Glutamatergic neuron (in vitro differentiated cells): ENCODE measurements at regions not wholly inside any gene's neighbourhood (a gene's known extent, or its start where the extent isn't known, plus 50 kb on each side); places are given as distances from the start of the nearest gene placed in this dataset.

Experiments
- DNase-seq: peaks from one replicate; pipeline ENCODE4 v3.0.0; 2022
- H3K27ac Mint-ChIP-seq: one replicate; pipeline ENCODE4 v1.8.0; 2020; ENCODE audit warnings: mild to moderate bottlenecking, mixed read lengths, inconsistent platforms; ENCODE audit not compliant: unreplicated experiment
- H3K27me3 Mint-ChIP-seq: one replicate; pipeline ENCODE4 v1.8.0; 2020; ENCODE audit warnings: mild to moderate bottlenecking, moderate library complexity, mixed read lengths, inconsistent platforms; ENCODE audit not compliant: unreplicated experiment
- H3K36me3 Mint-ChIP-seq: one replicate; pipeline ENCODE4 v1.8.0; 2020; ENCODE audit warnings: mild to moderate bottlenecking, mixed read lengths, inconsistent platforms; ENCODE audit not compliant: unreplicated experiment
- H3K4me1 Mint-ChIP-seq: one replicate; pipeline ENCODE4 v1.8.0; 2020; ENCODE audit warnings: mild to moderate bottlenecking, low read depth, mixed read lengths, inconsistent platforms; ENCODE audit not compliant: unreplicated experiment
- H3K4me3 Mint-ChIP-seq: one replicate; pipeline ENCODE4 v1.8.0; 2020; ENCODE audit warnings: mild to moderate bottlenecking, mixed read lengths, inconsistent platforms; ENCODE audit not compliant: unreplicated experiment
- H3K9me3 Mint-ChIP-seq: one replicate; pipeline ENCODE4 v1.8.0; 2020; ENCODE audit warnings: mild to moderate bottlenecking, moderate library complexity, mixed read lengths, inconsistent platforms; ENCODE audit not compliant: unreplicated experiment
- TF ChIP-seq, protein P1 (sequence below): fragments of 200-600 bp; sonication (generic); IDR thresholded peaks from one replicate; pipeline ENCODE4 v1.5.0; 2021; ENCODE audit not compliant: partially characterized antibody, unreplicated experiment

- Mint-ChIP-seq H3K27me3 (no peaks in the 10 kb centered on the region), H3K36me3 (peaks cover 11% of the 10 kb centered on the region), H3K9me3 (peaks cover 5% of the 10 kb centered on the region), H3K4me1 (no peaks in the 10 kb centered on the region), H3K27ac (no peak overlapping the region), H3K4me3 (no peak overlapping the region)
- TF ChIP-seq, protein P1, sequence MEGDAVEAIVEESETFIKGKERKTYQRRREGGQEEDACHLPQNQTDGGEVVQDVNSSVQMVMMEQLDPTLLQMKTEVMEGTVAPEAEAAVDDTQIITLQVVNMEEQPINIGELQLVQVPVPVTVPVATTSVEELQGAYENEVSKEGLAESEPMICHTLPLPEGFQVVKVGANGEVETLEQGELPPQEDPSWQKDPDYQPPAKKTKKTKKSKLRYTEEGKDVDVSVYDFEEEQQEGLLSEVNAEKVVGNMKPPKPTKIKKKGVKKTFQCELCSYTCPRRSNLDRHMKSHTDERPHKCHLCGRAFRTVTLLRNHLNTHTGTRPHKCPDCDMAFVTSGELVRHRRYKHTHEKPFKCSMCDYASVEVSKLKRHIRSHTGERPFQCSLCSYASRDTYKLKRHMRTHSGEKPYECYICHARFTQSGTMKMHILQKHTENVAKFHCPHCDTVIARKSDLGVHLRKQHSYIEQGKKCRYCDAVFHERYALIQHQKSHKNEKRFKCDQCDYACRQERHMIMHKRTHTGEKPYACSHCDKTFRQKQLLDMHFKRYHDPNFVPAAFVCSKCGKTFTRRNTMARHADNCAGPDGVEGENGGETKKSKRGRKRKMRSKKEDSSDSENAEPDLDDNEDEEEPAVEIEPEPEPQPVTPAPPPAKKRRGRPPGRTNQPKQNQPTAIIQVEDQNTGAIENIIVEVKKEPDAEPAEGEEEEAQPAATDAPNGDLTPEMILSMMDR, result no peak
- no peak for DNase-seq
Measured at GRCh38 chr4:111562826-111563225, 582.4 kb upstream of the FAM241A start.

DNA sequence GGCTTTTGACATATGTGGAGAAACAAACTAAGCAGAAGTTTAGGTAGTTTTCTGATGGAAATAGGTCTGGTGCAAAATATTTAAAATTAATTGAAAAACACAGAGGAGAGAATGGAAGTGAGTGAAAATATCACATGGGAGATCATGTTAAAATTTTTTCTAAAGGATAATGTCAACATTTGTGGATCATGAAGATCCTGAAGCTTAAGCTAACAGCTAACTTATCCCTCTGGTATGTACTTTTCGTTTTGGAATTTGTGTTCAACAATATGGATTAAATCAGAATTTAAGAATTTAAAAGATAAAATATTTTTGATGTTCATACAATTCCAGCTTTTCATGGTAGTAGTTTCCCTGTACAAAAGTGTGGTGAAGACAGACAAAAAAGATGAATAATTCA lies 572.8 kb upstream of the FAM241A start:
- Mint-ChIP-seq H3K36me3 (no peaks in the 10 kb centered on the region), H3K4me3 (no peak overlapping the region)

DNA sequence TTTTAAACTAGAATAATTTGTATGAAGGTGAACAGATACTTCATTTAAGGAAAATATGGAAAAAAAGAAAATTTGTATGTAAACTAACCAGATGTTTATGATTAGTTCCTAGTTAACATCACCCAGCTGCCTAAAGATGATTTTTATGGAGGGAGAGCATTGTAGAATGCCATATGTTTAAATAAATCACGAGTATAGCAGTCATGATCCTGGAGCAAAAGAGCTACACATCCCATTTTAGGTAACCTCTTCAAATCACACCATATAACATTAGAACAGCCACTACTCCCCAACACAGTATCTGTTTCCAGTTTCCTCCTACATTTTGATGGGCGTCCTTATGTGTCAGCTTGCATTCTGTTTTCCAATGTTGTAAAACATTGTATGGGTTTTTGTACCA lies 571.9 kb upstream of the FAM241A start:
- Mint-ChIP-seq H3K9me3 (no peaks in the 10 kb centered on the region), H3K4me3 (no peak overlapping the region), H3K36me3 (no peaks in the 10 kb centered on the region), H3K4me1 (no peaks in the 10 kb centered on the region), H3K27me3 (peaks cover 2% of the 10 kb centered on the region), H3K27ac (no peak overlapping the region)
- DNase-seq, result no peak
- TF ChIP-seq, protein P1, result no peak

More for the DNA sequence above, 572.8 kb upstream of the FAM241A start:
- TF ChIP-seq, protein P1, result no peak
- no peaks in the 10 kb centered on the region for H3K4me1 Mint-ChIP-seq
- DNase-seq, result no peak
- H3K9me3 Mint-ChIP-seq, result peaks cover 5% of the 10 kb centered on the region
- H3K27ac Mint-ChIP-seq, result no peak overlapping the region
- peaks cover 2% of the 10 kb centered on the region for H3K27me3 Mint-ChIP-seq

DNA sequence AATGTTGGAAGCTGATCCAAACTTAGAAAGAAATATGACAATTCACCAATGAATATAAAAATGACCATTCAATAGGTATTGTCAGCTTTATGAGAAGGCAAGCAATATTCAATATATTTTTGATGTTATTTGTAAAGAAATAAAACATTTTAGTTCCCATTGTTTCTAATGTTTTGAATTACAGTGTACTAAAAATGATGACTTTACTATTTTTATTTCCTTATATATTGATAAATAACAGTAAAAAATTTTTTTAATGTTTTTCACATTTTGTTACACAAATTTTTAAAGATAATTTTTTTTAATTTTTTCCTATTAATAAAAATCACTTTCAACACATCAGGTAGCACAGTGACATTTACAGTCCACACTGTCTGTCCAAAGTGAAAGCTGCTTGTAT lies 565.5 kb upstream of the FAM241A start:
- H3K27ac Mint-ChIP-seq, result no peak overlapping the region
- H3K36me3 Mint-ChIP-seq, result peaks cover 11% of the 10 kb centered on the region
- H3K4me1 Mint-ChIP-seq, result no peaks in the 10 kb centered on the region
- TF ChIP-seq, protein P1, result no peak
- H3K9me3 Mint-ChIP-seq, result peaks cover 2% of the 10 kb centered on the region
- DNase-seq, result no peak
- no peak overlapping the region for H3K4me3 Mint-ChIP-seq
- H3K27me3 Mint-ChIP-seq, result no peaks in the 10 kb centered on the region

- DNase-seq, result no peak
- TF ChIP-seq, protein P1, result no peak
- Mint-ChIP-seq H3K4me1 (no peaks in the 10 kb centered on the region), H3K4me3 (no peak overlapping the region), H3K36me3 (no peaks in the 10 kb centered on the region), H3K27ac (no peak overlapping the region), H3K9me3 (no peaks in the 10 kb centered on the region), H3K27me3 (no peaks in the 10 kb centered on the region)
Measured at GRCh38 chr4:111595456-111595855, 549.8 kb upstream of the FAM241A start.
